ENCODE measurements at regions not wholly inside any gene's neighbourhood (a gene's known extent, or its start where the extent isn't known, plus 50 kb on each side); places are given as distances from the start of the nearest gene placed in this dataset.

DNA sequence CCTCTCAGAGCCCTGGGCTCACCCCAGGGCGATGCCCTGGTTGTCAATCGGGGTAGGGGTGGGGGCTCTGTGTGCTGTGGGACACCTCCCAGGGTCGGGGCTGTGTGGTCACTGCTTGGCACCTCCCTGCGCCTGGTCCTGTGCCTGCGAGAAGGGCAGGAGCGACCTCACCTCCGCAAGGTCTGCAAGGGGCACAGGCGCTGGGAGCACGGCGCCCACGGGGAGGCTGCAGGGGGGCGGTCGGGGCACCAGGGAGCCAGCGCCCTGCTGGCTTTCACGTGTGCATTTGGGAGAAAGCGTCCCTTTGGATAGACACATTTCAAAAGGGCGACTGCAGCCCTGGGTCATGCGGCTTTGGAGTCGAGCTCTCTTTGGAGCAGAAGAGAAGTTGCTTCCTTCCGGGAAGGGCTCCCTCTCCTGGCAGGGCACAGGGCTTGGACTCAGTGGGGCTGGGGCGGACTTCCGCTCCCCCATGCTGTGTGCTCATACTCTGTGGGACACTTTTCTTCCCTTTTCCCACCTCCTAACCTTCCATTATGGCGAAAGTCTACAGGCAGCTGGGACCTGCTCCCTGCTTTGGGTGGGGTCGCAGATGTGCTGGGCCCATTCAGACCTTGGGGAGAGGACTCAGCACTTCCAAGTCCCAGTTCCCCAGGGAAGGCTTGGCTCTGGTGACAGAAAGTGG is 52.9 kb upstream of the SLC28A3 start:
- in situ Hi-C loops (cut with MboI; ENCODE audit: low sequenced_read_pairs), result no loop called here

DNA sequence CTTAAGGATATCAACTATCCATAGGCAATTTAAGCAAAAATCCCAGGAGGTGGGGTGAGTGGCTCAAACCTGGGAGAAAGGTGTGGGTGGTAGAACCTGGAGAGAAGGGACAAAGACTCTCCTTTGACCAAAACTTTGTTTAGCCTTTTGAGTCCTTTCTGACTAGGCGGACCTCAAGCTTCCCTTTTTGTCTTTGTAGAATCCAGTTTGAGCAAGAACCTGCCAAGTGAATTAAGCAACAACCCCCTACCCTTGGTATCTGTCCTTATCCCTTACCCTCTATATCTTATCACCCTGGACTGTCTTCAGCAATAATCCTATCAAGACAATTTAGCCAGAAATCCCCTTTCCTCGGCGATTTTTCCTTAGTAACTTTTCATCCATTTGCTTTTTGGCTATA is 53.5 kb upstream of the SLC28A3 start:
- in situ Hi-C loops (cut with MboI; ENCODE audit: low sequenced_read_pairs), result no loop called here

DNA sequence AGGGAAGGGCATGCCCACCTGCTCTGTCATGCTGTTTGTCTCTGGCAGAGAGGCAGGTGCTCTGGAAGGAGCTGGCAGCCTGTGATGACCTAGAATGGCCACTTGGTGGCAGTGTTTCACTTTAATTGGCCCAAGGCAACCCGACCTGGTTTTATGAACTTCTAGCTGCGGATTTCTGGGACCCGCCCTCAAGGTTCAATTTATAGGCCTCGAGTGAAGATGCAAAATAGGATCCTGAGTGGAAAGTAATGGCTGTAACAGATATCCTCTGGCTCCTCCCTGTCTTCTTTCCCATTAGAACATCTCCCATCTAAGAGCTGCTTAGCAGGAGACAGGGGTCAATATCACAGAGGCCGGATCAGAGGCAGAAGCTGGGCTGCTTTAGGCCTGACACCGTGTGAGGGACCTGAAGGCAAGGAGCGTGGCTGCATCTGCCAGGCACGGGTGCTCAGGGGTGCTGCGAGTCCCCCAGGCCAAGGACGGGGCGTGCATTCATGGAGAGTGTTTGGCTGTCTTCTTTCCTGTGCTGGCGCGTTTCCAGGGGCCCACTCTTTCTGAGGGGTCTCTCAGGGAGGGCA is 56.7 kb upstream of the SLC28A3 start:
- in situ Hi-C loops (cut with MboI; ENCODE audit: low sequenced_read_pairs), result no loop called here

DNA sequence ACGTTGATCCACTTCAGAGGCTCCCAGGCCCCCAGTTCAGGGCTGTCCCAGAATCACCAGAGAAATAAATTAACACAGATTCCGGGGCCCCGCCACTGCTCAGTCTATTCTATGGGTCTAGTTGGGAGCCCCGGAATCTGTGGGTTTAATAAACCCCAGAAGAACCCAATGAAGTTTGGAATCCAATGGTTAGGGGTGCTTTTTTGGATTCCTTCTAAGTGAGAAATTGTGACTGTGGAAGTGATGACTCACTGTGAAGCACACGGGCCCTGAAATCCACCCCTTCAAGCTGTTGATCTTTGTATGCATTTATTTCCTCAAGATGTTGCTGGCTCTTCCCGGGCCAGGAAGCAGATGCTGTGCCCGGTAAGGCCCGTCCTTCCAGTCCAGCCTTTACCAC is 57.3 kb upstream of the SLC28A3 start:
- in situ Hi-C loops (cut with MboI; ENCODE audit: low sequenced_read_pairs), result no loop called here

DNA sequence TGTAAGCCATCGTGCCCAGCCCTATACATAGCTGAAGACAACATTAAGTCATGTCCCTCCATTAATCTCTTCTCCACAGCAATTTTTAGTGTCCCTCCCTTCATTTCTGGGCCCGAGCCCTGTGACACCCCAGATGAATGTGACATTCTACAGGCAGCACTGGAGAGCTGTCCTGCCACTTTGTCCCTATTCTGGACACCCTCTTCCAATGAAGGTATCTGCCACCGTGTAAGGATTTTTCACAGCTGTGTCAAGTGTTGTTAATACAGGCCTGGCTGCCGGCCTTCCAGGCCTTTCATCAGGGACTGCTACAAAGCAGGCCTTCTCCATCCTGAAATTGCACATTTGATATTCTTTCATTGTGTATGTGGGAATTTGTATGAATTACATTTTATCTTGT is 62.0 kb upstream of the SLC28A3 start:
- in situ Hi-C loops (cut with MboI; ENCODE audit: low sequenced_read_pairs), result loop anchor here (25.0 kb wide), 1 partner anchor 385 kb away; no protein-coding TSS in a partner anchor

DNA sequence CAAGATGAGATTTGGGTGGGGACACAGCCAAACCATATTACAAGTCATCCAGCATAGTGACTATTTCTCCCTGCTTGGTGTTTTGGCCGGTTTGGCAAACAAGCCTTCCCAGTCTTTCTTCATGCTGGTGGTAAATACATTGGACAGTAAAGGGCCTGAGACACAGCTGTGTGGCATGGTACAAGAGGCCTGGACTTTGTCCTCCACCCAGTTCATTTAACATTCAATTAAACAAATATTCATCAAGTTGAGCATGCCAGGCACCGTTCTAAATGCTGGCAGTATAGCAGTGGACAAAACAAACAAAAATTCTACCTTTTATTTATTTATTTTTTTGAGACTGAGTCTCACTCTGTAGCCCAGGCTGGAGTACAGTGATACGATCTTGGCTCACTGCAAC is 62.7 kb upstream of the SLC28A3 start:
- in situ Hi-C loops (cut with MboI; ENCODE audit: low sequenced_read_pairs), result loop anchor here (25.0 kb wide), 1 partner anchor 384 kb away; no protein-coding TSS in a partner anchor

DNA sequence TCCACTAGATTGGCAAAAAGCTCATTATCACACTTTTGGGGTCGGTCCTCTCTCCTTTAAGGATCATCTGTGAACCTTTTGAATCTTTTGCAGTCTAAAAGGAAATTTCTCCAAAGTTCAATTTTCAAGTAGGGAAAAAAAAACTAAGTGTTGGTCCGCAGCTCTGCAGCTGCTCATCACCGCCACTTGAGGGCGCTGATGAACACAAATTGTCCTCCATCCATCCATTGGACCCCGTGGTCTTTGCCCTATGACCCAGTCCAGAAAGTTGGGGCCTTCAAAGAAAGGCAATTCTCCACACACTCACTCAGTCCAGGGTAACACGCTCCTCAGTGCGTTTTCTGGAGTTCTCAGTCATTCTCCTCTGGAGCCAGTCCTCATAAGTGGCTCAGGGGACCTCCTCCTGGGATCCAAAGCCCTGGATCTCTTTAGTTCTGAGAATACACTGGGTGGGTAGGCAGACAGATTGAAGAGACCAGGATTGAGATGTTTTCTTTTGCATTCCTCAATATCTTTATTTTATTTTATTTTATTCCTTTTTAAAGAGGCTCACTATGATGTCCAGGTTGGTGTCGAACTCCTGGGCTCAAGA is 63.6 kb upstream of the SLC28A3 start:
- in situ Hi-C loops (cut with MboI; ENCODE audit: low sequenced_read_pairs), result loop anchor here (25.0 kb wide), 1 partner anchor 383 kb away; no protein-coding TSS in a partner anchor

DNA sequence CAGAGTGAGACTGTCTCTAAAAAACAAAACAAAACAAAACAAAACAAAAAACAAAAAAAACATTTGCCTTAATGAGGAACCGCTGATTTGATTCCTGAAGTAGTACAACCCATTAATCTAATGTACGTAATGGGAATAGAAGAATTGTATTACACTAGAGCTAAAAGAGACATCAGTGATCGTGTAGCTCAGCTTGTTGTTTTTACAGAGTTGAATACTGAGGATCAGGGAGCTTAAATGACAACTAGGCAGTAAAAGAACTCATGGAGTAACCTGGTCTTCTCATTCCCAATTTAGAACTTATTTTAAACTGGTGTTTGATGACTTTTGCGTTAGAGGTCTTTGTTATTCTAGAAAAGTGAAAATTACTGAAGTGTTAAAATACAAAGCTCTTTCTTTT is 65.1 kb upstream of the SLC28A3 start:
- in situ Hi-C loops (cut with MboI; ENCODE audit: low sequenced_read_pairs), result loop anchor here (25.0 kb wide), 1 partner anchor 382 kb away; no protein-coding TSS in a partner anchor

DNA sequence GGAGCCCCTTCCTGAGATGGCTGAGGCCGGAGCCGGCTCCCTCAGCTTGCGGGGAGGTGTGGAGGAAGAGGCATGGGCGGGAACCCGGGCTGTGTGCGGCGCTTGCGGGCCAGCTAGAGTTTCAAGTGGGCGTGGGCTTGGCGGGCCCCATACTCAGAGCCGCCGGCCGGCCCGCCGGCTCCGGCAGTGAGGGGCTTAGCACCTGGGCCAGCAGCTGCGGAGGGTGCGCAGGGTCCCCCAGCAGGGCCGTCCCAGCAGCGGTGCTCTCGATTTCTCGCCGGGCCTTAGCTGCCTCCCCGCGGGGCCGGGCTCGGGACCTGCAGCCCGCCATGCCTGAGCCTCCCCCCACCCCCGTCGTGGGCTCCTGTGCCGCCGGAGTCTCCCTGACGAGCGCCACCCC is 67.9 kb upstream of the SLC28A3 start:
- in situ Hi-C loops (cut with MboI; ENCODE audit: low sequenced_read_pairs), result loop anchor here (25.0 kb wide), 1 partner anchor 379 kb away; no protein-coding TSS in a partner anchor

DNA sequence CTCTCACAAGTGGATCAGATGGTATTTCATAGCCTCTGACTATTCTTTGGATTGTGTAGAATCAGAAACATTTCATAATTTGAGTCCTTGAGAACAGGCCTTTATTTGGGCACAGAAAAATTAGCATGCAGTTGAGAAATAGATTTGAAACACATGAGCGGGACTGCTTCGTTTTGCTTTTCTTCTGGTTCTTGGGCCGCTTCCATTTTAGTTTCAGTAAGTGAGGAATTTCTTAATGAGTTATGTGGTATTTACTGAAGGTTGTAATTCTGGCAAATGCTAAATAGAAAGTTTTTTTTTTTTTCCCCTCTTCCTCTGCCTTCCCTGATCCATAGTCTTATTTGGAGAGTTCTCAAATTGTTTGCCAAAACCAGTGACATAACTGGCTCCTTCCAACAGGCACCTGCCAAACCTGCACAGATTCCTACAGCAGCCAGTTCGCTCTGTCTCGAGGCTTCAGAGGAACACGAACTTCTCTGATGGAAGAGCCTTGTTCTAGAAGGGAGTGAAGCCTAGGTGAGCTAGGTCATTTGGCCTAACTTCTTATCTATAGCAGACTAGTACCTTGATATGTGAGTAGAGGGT is 71.2 kb upstream of the SLC28A3 start:
- in situ Hi-C loops (cut with MboI; ENCODE audit: low sequenced_read_pairs), result loop anchor here (25.0 kb wide), 1 partner anchor 376 kb away; no protein-coding TSS in a partner anchor

DNA sequence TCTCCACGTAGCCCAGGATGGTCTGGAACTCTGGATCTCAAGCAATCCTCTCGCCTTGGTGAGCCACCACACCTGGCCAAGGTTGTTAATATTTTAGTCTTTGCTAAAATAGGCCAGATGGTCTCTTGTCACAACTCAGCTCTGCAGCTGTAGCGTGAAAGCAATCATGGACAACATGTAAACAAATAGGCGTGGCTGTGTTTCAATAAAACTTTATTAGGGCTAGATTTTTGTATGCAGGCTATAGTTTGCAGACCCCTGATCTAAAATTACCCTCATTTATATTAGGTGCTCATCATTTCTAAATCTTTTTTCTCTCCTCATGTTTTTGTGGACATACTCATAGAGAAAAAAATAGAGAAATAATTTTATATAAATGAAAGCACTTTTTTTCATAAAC is 72.1 kb upstream of the SLC28A3 start:
- in situ Hi-C loops (cut with MboI; ENCODE audit: low sequenced_read_pairs), result loop anchor here (25.0 kb wide), 1 partner anchor 375 kb away; no protein-coding TSS in a partner anchor

DNA sequence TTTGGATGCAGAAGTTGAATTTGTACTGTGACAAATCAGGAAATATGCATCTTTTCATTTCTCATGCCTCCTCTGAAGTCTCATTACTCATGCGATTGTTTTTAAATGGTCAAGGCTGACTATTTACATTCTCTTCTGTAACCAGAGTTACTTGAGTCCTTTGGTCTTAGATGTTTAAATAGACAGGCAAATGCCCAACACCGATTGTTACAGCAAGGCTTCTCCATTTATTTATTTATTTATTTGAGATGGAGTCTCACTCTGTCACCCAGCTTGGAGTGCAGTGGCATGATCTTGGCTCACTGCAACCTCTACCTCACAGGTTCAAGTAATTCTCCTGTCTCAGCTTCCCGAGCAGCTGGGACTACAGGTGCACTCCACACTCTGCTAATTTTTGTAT is 72.7 kb upstream of the SLC28A3 start:
- in situ Hi-C loops (cut with MboI; ENCODE audit: low sequenced_read_pairs), result loop anchor here (25.0 kb wide), 1 partner anchor 374 kb away; no protein-coding TSS in a partner anchor

DNA sequence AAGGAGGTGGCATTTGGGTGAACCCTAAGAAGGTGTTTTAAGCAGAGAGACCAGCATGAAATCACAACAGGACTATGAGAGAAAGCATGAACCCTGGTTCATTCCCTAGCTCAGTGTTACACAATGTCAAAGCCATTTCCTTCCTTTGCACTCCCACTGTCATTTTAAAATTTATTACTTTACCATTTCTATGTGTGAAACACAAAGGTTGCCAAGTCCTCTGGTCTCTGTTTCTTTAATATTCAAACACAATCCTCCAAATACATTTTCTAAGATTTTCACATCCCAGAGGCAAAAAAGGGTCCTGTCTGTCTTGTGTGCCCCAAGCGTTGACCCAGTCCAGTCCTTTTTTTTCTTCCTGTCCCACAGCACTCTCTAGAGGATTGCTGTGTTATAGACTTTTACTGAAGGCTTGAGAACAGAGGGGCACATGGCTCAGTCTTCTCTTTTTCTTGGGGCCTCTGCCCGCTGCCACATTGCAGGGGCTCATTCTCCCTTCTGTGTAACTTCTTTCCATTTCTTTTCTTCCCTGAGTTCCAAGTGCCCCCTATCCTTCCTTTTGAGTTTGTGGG is 78.6 kb upstream of the SLC28A3 start:
- in situ Hi-C loops (cut with MboI; ENCODE audit: low sequenced_read_pairs), result loop anchor here (25.0 kb wide), 1 partner anchor 368 kb away; no protein-coding TSS in a partner anchor

DNA sequence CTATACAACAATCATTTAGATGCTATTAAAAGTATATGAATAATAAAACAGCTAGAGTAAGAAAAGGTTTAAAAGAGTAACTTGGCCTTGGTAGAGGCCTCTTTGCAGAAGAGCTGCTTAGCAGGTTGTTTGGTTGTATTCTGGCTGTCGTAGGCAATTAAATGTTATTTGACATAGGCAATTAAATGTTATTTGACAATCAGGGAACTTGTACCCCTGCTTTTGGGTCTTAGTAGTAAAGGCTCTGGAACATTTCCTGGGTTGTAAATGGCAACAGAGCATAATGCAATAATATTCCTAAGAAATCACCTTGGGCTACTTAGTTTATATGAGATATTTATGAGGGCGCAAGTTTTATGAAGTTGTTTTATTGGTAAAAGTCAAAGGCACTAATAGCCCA is 84.4 kb upstream of the SLC28A3 start:
- in situ Hi-C loops (cut with MboI; ENCODE audit: low sequenced_read_pairs), result loop anchor here (25.0 kb wide), 1 partner anchor 362 kb away; no protein-coding TSS in a partner anchor

DNA sequence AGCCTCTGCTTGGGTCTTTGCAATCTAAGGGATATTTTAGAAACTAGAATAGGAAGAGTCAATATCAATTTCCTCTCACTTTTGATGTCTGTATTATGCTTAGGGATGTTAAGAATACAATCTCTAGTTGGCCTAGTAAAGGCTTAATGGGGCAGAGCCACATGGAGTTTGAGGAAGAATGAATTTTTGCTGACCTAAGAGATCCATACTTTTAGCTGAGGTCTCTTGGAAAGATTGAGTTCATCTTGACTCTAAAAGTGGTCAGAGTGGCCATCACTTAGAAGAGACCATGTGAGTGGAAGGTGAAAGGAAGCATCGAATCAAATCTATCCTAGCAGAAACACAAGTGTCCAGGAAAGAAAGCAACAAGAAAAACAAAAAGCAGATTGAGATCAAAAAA is 92.2 kb upstream of the SLC28A3 start:
- in situ Hi-C loops (cut with MboI; ENCODE audit: low sequenced_read_pairs), result no loop called here

DNA sequence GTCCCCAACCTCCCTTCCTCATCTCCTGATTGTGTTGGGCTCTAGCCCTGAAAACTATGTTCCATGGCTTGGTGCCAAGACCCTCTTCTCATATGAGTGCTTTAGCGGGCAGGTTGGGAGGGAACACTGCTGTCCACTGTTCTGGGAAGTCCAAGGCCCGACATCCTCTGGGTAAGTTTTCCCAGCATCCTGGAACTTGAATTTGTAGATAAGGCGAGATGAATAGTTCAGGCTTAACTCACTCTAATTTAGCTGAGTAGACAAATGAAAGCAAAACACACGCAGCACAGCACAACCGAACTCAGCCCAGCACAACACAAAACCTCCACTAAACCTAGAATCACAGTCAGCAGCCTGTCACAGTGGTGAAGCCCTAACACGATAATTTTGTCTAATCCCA is 95.3 kb upstream of the SLC28A3 start:
- in situ Hi-C loops (cut with MboI; ENCODE audit: low sequenced_read_pairs), result no loop called here

DNA sequence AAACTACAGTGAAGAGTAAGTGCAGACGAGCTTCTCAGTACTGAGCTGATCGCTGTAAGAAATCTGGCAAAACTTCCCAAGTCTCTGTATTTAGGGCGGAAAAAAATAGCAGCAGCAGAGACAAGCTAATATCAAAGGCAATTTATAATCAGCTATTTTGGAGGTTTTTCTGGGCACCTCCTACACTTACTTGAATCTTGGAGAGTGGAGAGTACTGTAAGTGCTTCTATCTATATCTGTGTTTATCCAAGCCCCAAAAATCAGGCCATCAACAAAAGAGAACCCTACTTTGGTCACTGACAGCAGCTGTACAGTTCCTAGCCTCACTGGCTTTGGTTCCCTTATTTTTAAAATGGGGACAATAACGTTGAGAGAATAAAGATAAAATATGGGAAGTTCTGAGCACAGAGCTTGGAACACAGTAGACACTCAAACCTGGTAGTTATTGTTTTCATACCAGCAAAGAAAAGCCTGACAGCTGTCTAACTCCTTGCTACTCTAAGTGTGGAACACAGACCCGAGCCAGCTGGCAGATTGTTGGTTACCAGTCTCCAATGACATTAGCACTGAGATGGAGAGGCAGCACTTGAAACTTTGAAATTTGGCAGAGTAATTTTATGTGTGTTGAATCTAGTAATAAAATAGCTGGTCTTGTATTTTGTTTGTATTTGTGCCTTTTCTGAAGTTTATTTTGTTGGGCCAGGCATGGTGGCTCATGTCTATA is 96.0 kb upstream of the SLC28A3 start:
- in situ Hi-C loops (cut with MboI; ENCODE audit: low sequenced_read_pairs), result no loop called here

DNA sequence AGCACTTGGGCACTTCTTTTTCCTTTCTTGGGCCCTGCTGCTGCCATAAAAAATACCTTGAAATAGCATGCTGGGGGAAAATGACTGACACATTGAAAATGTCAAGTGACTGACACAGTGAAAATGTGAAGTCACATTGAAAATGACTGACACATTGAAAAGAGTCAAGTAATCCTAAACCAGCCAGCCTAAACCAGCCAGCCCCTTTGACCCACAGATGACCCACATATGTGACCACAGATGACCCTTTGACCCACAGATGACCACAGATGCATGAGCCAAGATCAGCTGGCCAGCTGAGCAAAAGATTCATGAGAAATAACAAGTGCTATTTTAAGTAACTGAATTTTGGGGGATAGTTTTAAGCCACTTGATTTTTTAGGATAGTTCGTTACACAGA is 97.8 kb upstream of the SLC28A3 start:
- in situ Hi-C loops (cut with MboI; ENCODE audit: low sequenced_read_pairs), result no loop called here

DNA sequence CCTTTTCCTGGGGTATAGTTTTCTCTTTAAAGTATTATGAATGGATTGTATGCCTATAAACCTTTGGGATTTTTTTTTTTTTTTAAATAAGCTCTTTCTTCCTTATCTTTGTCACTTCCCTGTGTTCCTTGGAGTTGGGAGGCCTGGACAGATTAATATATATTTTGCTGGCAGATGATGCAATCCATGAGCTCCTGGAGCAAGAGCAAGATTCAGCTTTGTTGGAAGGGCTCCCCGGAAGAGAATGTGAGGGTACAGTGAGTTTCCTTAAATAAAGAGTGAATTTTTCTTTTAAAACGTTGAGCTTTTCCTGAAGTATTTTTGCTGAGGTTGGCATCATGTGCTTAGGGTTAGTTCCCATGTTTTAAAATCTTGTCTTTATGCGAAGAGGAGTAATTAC is 98.7 kb upstream of the SLC28A3 start:
- in situ Hi-C loops (cut with MboI; ENCODE audit: low sequenced_read_pairs), result no loop called here

DNA sequence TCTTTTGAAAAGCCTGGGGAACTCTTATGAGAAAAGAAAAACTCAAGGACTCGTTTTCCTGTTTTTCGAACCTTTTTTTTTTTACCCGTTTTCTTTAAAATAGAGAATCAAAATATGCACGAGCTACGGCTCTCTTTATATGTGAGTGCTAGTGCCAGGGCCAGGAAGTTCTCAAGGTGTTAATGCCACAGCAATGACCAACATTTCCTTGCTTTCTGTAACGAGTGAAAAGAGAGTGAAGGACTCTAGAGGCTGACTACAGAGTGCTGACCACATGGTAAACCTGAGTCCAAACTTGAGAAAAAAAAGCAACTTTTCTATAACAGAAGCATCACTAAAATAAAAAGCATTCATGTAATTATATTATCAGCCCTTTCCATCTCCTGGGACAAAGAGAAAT is 102.2 kb upstream of the SLC28A3 start:
- in situ Hi-C loops (cut with MboI; ENCODE audit: low sequenced_read_pairs), result no loop called here

DNA sequence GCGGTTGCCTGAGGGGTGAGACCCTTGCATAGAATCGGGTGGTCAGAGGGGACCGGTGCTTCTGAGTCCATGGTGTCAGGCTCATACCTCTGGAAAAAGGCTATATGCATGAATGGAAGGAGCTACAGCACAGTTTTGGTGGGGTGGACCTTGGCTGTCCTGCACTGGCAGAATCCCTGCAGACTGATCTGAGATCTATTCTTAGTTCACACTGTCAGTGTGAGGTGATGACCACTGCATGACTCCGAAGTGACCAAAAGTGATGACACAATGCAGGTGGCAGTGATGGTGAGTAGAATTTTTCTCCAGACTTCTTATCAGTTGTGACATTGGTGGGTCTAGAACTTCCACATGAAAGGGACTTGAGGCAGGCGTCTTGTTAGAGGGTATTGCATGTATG is 105.2 kb upstream of the SLC28A3 start:
- in situ Hi-C loops (cut with MboI; ENCODE audit: low sequenced_read_pairs), result no loop called here
